ENCODE measurements at regions not wholly inside any gene's neighbourhood (a gene's known extent, or its start where the extent isn't known, plus 50 kb on each side); places are given as distances from the start of the nearest gene placed in this dataset.

DNA sequence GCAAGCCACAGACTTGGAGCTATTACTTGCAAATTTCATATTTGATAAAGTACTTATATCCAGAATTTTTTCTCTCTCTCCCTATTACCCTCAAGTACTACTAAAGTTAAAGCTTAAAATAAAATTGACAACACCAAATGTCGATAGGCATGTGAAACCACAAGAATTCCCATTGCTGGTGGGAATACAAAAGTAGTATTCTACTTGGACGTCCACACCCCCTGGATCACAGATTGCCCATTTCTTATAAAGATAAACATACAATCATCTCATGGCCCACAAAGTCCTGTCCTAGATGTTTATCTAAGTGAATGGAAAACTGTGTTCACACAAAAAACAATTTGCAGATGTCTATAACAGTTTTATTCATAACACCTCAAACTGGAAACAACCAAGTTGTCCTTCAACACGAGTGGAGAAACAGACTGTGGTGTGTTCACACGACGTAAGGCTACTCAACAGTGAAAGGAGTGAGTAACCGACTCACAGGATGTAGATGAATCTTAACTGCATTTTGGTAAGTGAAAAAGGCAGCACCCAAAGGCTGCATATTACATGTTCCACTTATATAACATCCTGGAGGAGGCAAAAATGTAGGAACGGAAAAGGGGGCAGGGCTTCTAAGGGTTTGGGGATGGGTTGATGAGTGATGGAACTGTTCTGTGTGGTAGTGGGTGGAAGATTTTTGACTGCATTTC lies 297.4 kb downstream of the THBS2 start:
- Histone ChIP-seq H3K4me2 (ENCODE audit: low read depth, low read length) (no peak overlapping the region), H2AFZ (ENCODE audit: low read length) (no peak overlapping the region), H3K9me3 (replicated peaks; ENCODE audit: insufficient read depth, low read length) (no peaks in the 10 kb centered on the region), H3K27me3 (replicated peaks; ENCODE audit: insufficient read depth, low read length) (no peaks in the 10 kb centered on the region), H3K4me1 (ENCODE audit: low read length) (no peaks in the 10 kb centered on the region), H3K9me2 (replicated peaks; ENCODE audit: insufficient read depth, low read length) (no peaks in the 10 kb centered on the region), H3K79me2 (ENCODE audit: low read length) (no peaks in the 10 kb centered on the region), H3K9ac (ENCODE audit: low read length) (no peak overlapping the region), H3K4me3 (ENCODE audit: low read length) (no peak overlapping the region), H3F3A (ENCODE audit: insufficient read depth, low read length) (no peaks in the 10 kb centered on the region), H3K27ac (ENCODE audit: low read length) (no peak overlapping the region), H4K20me1 (ENCODE audit: insufficient read depth, low read length) (no peaks in the 10 kb centered on the region), H3K36me3 (replicated peaks; ENCODE audit: insufficient read depth, low read length) (no peaks in the 10 kb centered on the region)
- DNase-seq = no peak
- no peak for TF ChIP-seq EZH2 (optimal IDR thresholded peaks at IDR 0.05; ENCODE audit: low read depth, low read length)
- TF ChIP-seq, protein P1, sequence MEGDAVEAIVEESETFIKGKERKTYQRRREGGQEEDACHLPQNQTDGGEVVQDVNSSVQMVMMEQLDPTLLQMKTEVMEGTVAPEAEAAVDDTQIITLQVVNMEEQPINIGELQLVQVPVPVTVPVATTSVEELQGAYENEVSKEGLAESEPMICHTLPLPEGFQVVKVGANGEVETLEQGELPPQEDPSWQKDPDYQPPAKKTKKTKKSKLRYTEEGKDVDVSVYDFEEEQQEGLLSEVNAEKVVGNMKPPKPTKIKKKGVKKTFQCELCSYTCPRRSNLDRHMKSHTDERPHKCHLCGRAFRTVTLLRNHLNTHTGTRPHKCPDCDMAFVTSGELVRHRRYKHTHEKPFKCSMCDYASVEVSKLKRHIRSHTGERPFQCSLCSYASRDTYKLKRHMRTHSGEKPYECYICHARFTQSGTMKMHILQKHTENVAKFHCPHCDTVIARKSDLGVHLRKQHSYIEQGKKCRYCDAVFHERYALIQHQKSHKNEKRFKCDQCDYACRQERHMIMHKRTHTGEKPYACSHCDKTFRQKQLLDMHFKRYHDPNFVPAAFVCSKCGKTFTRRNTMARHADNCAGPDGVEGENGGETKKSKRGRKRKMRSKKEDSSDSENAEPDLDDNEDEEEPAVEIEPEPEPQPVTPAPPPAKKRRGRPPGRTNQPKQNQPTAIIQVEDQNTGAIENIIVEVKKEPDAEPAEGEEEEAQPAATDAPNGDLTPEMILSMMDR (IDR thresholded peaks at IDR 0.05; ENCODE audit: low read length) = no peak

DNA sequence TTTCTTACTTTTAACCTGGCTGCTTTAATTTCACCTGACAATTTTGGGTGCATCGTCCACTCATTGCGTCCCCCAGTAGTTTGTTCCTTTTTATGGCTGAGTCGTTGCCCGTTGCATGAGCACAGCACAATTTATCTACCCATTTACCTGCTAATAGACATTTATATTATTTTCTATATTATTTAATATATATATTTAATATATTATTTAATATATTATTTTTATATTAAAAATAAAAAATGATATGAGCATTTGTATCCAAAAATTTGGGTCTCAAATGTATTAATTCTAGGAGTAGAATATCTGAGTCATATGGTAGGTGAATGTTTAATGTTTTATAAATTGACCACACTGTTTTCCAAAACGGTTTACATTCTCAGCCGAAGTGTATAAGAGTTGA lies 300.2 kb downstream of the THBS2 start:
- no peak overlapping the region for H3K27ac ChIP-seq (ENCODE audit: low read length)
- H3K79me2 ChIP-seq (ENCODE audit: low read length) = no peaks in the 10 kb centered on the region
- H3K36me3 ChIP-seq (replicated peaks; ENCODE audit: insufficient read depth, low read length) = no peaks in the 10 kb centered on the region
- H3K4me1 ChIP-seq (ENCODE audit: low read length) = no peaks in the 10 kb centered on the region
- TF ChIP-seq EZH2 (optimal IDR thresholded peaks at IDR 0.05; ENCODE audit: low read depth, low read length) = no peak
- TF ChIP-seq, protein P1 (IDR thresholded peaks at IDR 0.05; ENCODE audit: low read length) = no peak
- no peak for TF ChIP-seq EZH2phosphoT487 (IDR thresholded peaks at IDR 0.05; ENCODE audit: low read length)
- H3K4me3 ChIP-seq (ENCODE audit: low read length) = no peak overlapping the region
- H3K9ac ChIP-seq (ENCODE audit: low read length) = no peak overlapping the region
- H3F3A ChIP-seq (ENCODE audit: insufficient read depth, low read length) = no peaks in the 10 kb centered on the region
- H3K27me3 ChIP-seq (replicated peaks; ENCODE audit: insufficient read depth, low read length) = no peaks in the 10 kb centered on the region
- no peak overlapping the region for H3K4me2 ChIP-seq (ENCODE audit: low read depth, low read length)
- no peak overlapping the region for H2AFZ ChIP-seq (ENCODE audit: low read length)
- no peaks in the 10 kb centered on the region for H3K9me2 ChIP-seq (replicated peaks; ENCODE audit: insufficient read depth, low read length)
- DNase-seq = no peak
- no peaks in the 10 kb centered on the region for H4K20me1 ChIP-seq (ENCODE audit: insufficient read depth, low read length)
- H3K9me3 ChIP-seq (replicated peaks; ENCODE audit: insufficient read depth, low read length) = no peaks in the 10 kb centered on the region

DNA sequence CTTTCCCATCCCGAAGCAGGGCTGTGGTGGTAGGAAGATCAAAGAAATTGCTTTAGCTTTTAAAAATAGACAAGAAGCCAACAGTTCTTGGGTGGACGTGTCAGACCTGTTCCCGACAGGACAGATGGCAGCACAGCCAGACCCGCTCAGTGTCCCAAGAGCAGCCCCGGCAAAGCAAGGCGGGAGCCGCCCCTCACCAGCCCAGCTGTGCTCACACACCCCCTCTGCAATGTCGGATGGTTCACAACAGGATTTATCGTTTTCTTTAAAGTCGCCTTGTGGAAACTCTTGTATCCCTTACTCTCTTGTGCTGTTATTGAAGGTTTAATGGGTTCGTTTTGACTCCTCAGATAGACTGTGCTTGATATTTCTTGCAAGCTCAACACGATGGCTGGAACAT lies 302.4 kb downstream of the THBS2 start:
- Histone ChIP-seq H3K4me3 (ENCODE audit: low read length) (no peak overlapping the region), H3K9me2 (replicated peaks; ENCODE audit: insufficient read depth, low read length) (no peaks in the 10 kb centered on the region), H3K79me2 (ENCODE audit: low read length) (no peaks in the 10 kb centered on the region), H4K20me1 (ENCODE audit: insufficient read depth, low read length) (no peaks in the 10 kb centered on the region), H3K27ac (ENCODE audit: low read length) (no peak overlapping the region), H3K4me2 (ENCODE audit: low read depth, low read length) (no peak overlapping the region), H3K9me3 (replicated peaks; ENCODE audit: insufficient read depth, low read length) (no peaks in the 10 kb centered on the region), H3K4me1 (ENCODE audit: low read length) (no peaks in the 10 kb centered on the region), H3F3A (ENCODE audit: insufficient read depth, low read length) (no peaks in the 10 kb centered on the region), H3K27me3 (replicated peaks; ENCODE audit: insufficient read depth, low read length) (no peaks in the 10 kb centered on the region), H2AFZ (ENCODE audit: low read length) (no peak overlapping the region), H3K9ac (ENCODE audit: low read length) (no peak overlapping the region), H3K36me3 (replicated peaks; ENCODE audit: insufficient read depth, low read length) (no peaks in the 10 kb centered on the region)
- DNase-seq = no peak
- TF ChIP-seq EZH2phosphoT487 (IDR thresholded peaks at IDR 0.05; ENCODE audit: low read length) = no peak
- no peak for TF ChIP-seq EZH2 (optimal IDR thresholded peaks at IDR 0.05; ENCODE audit: low read depth, low read length)
- TF ChIP-seq, protein P1 (IDR thresholded peaks at IDR 0.05; ENCODE audit: low read length) = no peak
